NT2/D1 (cell line): ENCODE measurements at regions not wholly inside any gene's neighbourhood (a gene's known extent, or its start where the extent isn't known, plus 50 kb on each side); places are given as distances from the start of the nearest gene placed in this dataset.

Experiments used
- SUZ12 ChIP-seq: IDR thresholded peaks from 2 replicates; pipeline ENCODE4 v1.6.1; 2011; ENCODE audit not compliant: insufficient read length, insufficient read depth; ENCODE audit errors: extremely low read depth
- ZNF274 ChIP-seq: IDR thresholded peaks from 2 replicates; pipeline ENCODE4 v1.6.1; 2011; ENCODE audit warnings: mild to moderate bottlenecking, low read depth, low read length

DNA sequence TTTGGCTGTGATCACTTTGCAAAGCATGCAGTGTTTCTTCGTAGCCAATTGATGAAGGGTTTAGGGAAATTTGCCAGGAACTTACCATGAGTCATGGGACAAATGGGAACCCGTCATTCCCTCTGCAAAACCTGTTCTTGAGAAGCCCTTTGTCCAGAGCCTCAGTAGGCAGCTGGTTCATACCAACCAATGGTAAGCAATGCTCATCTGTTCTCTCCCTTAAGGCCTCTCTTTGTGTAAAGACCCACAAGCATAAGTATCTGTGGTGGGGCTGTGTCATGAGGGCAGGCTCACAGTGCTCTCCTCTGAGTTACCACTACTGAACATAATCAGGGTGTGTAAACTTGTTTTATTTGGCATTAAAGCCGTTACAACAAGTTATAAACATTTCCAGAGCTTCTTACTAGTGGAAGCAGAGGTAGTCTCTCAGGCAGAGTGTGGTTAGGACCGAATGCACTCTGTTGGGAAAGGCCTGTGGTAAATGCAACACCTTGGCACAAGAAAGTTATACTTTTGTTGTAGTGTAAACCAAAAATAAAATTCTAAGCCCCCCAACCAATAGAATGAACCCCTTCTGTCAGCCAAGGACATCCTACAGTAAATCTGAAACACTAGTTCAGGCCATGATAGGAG lies 119.8 kb downstream of the SINHCAF start:
- TF ChIP-seq ZNF274 (no peak), SUZ12 (no peak)
